HepG2 (cell line): ENCODE measurements at regions not wholly inside any gene's neighbourhood (a gene's known extent, or its start where the extent isn't known, plus 50 kb on each side); places are given as distances from the start of the nearest gene placed in this dataset.
A peak's percentile ranks its signal among the peaks of the same experiment; 100 is the strongest.

Experiments used
- ATAC-seq: fragments of 200-7000 bp; cut with Tn5 transposase; 3 replicates; pipeline ENCODE4 v1.9.1; 2020; ENCODE audit warnings: mild to moderate bottlenecking, moderate library complexity
- BruUV-seq: library from RNA; stranded (reverse); fragments of 400-500 nt; replicated peaks from 2 replicates; lab custom pipeline; 2021; lab: Mats Ljungman, UMichigan
- CTCF ChIA-PET: fragments of 300-600 bp; formaldehyde crosslinking; extraction: SDS; loops from one replicate; lab custom pipeline; 2021; ENCODE audit warnings: low total read pairs, inconsistent platforms, low intra/inter-chr PET ratio; lab: Yijun Ruan, JAX
- POLR2A ChIA-PET: fragments of 350-600 bp; sonication (Branson Sonifier 250); formaldehyde crosslinking; loops from one replicate; lab custom pipeline; 2020; ENCODE audit warnings: antibody characterized with exemption, inconsistent platforms; lab: Yijun Ruan, JAX
- DNase-seq: peaks from one replicate; pipeline ENCODE4 v3.0.0-alpha.2; 2015; ENCODE audit warnings: low spot score
- FAIRE-seq: peaks from 3 replicates; lab custom pipeline; 2011; peaks lifted over from hg19 to GRCh38; lab: Jason Lieb, UNC
- H2AFZ ChIP-seq: one replicate; pipeline ENCODE4 v1.6.1; 2011; ENCODE audit warnings: low read length, inconsistent platforms
- H3K27ac ChIP-seq: fragments of 300-600 bp; 3 replicates; pipeline ENCODE4 v1.8.0; 2011; ENCODE audit warnings: mixed run types, mild to moderate bottlenecking, mixed read lengths, low read length, inconsistent platforms; ENCODE audit not compliant: insufficient read depth; ENCODE audit errors: extremely low read length
- H3K27me3 ChIP-seq, 2 experiments: fragments of 200-600 bp in 1 of 2; 2 replicates in 1 of 2; 3 replicates in 1 of 2; pipeline versions ENCODE4 v1.6.0 to v1.8.0; 2011; ENCODE audit warnings: low read length in 2 of 2, mild to moderate bottlenecking in 2 of 2, moderate library complexity in 2 of 2, inconsistent platforms in 1 of 2; ENCODE audit not compliant: insufficient read depth in 2 of 2, control insufficient read depth in 1 of 2
- H3K36me3 ChIP-seq, 2 experiments: fragments of 200-600 bp in 1 of 2; replicated peaks in 1 of 2; 2 replicates in 1 of 2; 3 replicates in 1 of 2; pipeline versions ENCODE4 v1.5.1 to v1.8.0; 2011; ENCODE audit warnings: low read length in 2 of 2, inconsistent platforms in 1 of 2; ENCODE audit not compliant: insufficient read depth in 2 of 2, control insufficient read depth in 1 of 2
- H3K4me1 ChIP-seq: 2 replicates; pipeline ENCODE4 v1.5.1; 2012; ENCODE audit warnings: low read length, inconsistent platforms; ENCODE audit not compliant: insufficient read depth
- H3K4me2 ChIP-seq: 2 replicates; pipeline ENCODE4 v1.6.0; 2011; ENCODE audit warnings: low read depth, low read length, inconsistent platforms
- H3K4me3 ChIP-seq, 3 experiments: fragments of 200-600 bp in 1 of 3; sonication (generic), shearing (Covaris generic) in 1 of 3; replicated peaks in 1 of 3; 2 replicates each; pipeline ENCODE4 v1.5.1; 2011 to 2016; ENCODE audit warnings: low read length in 3 of 3, inconsistent platforms in 2 of 3, low read depth in 2 of 3, mild to moderate bottlenecking in 2 of 3, control low read depth in 1 of 3, mixed read lengths in 1 of 3; ENCODE audit not compliant: insufficient read depth in 1 of 3
- H3K79me2 ChIP-seq: one replicate; pipeline ENCODE4 v1.6.1; 2011; ENCODE audit warnings: low read length, inconsistent platforms; ENCODE audit not compliant: insufficient read depth
- H3K9ac ChIP-seq: 2 replicates; pipeline ENCODE4 v1.6.0; 2011; ENCODE audit warnings: mild to moderate bottlenecking, low read depth, low read length, inconsistent platforms; ENCODE audit not compliant: insufficient read depth
- H3K9me3 ChIP-seq: 2 replicates; pipeline ENCODE4 v1.5.1; 2012; ENCODE audit warnings: mild to moderate bottlenecking, low read length
- H4K20me1 ChIP-seq: 2 replicates; pipeline ENCODE4 v1.6.0; 2011; ENCODE audit warnings: inconsistent platforms, mild to moderate bottlenecking, low read length, moderate library complexity; ENCODE audit not compliant: insufficient read depth
- ARHGAP35 ChIP-seq: sonication (generic); formaldehyde crosslinking; IDR thresholded peaks from 2 replicates; pipeline ENCODE4 v1.9.0; 2022; ENCODE audit warnings: mild to moderate bottlenecking, inconsistent platforms, moderate library complexity, missing genetic modification reagents, borderline replicate concordance
- ARNTL ChIP-seq: sonication (generic); formaldehyde crosslinking; IDR thresholded peaks from 2 replicates; pipeline ENCODE4 v1.4.0; 2020; ENCODE audit warnings: mild to moderate bottlenecking, missing genetic modification reagents
- DNMT1 ChIP-seq: sonication (generic); formaldehyde crosslinking; IDR thresholded peaks from 2 replicates; pipeline ENCODE4 v1.5.1; 2020; ENCODE audit warnings: mild to moderate bottlenecking, missing genetic modification reagents
- KDM6A ChIP-seq: IDR thresholded peaks from 2 replicates; pipeline ENCODE4 v1.6.1; 2016; ENCODE audit warnings: low read depth
- KMT2A ChIP-seq: sonication (generic); formaldehyde crosslinking; IDR thresholded peaks from 2 replicates; pipeline ENCODE4 v1.4.0; 2020; ENCODE audit warnings: missing genetic modification reagents
- NFE2L2 ChIP-seq: fragments of 150-350 bp; IDR thresholded peaks from 2 replicates; pipeline ENCODE4 v1.6.1; 2014; ENCODE audit warnings: low read length
- PHF8 ChIP-seq: sonication (generic); formaldehyde crosslinking; IDR thresholded peaks from 2 replicates; pipeline ENCODE4 v1.5.0; 2020; ENCODE audit warnings: missing genetic modification reagents
- SUZ12 ChIP-seq: fragments of 150-350 bp; IDR thresholded peaks from 2 replicates; pipeline ENCODE4 v1.6.1; 2014; ENCODE audit warnings: low read depth, low read length
- TBX2 ChIP-seq: sonication (generic); formaldehyde crosslinking; IDR thresholded peaks from 2 replicates; pipeline ENCODE4 v1.5.0; 2020; ENCODE audit warnings: missing genetic modification reagents, mild to moderate bottlenecking, borderline replicate concordance
- ZEB1 ChIP-seq: IDR thresholded peaks from 2 replicates; pipeline ENCODE4 v1.6.1; 2012; ENCODE audit warnings: mild to moderate bottlenecking, low read depth, inconsistent platforms; ENCODE audit not compliant: insufficient replicate concordance
- ZNF335 ChIP-seq: sonication (generic); formaldehyde crosslinking; IDR thresholded peaks from 2 replicates; pipeline ENCODE4 v1.4.0; 2020; ENCODE audit warnings: missing genetic modification reagents
- ZSCAN20 ChIP-seq: sonication (generic); formaldehyde crosslinking; IDR thresholded peaks from 2 replicates; pipeline ENCODE4 v1.4.0; 2020; ENCODE audit warnings: missing genetic modification reagents, mild to moderate bottlenecking, borderline replicate concordance
- WGBS: methylation state at CpG from one replicate; pipeline ENCODE4 v1.1.6; 2017; ENCODE audit warnings: low lambda C conversion rate; 5-methylcytosine and 5-hydroxymethylcytosine counted together
- in situ Hi-C: cut with HindIII; loops from 2 replicates; pipeline ENCODE4 v1.10.0; 2017; ENCODE audit warnings: low pct_unique_long_range_greater_than_20kb; ENCODE audit not compliant: extremely low pct_ligation_motif_present
- intact Hi-C: fragments of 100-400 bp; cut with micrococcal nuclease; formaldehyde crosslinking; loops from one replicate; pipeline ENCODE4 v1.10.0; 2022; ENCODE audit not compliant: unreplicated experiment
- TF ChIP-seq, protein P1 (sequence below): sonication (generic); formaldehyde crosslinking; IDR thresholded peaks from 2 replicates; pipeline ENCODE4 v1.4.0; 2020; ENCODE audit warnings: missing genetic modification reagents, mild to moderate bottlenecking, borderline replicate concordance
- TF ChIP-seq, protein P2 (sequence below): sonication (generic); formaldehyde crosslinking; IDR thresholded peaks from 2 replicates; pipeline ENCODE4 v1.8.0; 2022; ENCODE audit warnings: mild to moderate bottlenecking, missing genetic modification reagents, moderate library complexity

- TF ChIP-seq, protein P1, sequence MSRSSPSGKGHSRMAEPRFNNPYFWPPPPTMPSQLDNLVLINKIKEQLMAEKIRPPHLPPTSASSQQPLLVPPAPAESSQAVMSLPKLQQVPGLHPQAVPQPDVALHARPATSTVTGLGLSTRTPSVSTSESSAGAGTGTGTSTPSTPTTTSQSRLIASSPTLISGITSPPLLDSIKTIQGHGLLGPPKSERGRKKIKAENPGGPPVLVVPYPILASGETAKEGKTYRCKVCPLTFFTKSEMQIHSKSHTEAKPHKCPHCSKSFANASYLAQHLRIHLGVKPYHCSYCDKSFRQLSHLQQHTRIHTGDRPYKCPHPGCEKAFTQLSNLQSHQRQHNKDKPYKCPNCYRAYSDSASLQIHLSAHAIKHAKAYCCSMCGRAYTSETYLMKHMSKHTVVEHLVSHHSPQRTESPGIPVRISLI: no peak
- TF ChIP-seq ZSCAN20 (CRISPR knock-in tag) (no peak), ARHGAP35 (CRISPR knock-in tag) (no peak), KDM6A (no peak), ARNTL (CRISPR knock-in tag) (no peak), PHF8 (CRISPR knock-in tag) (no peak), DNMT1 (no peak), ZNF335 (CRISPR knock-in tag) (no peak), TBX2 (no peak), SUZ12 (no peak), KMT2A (no peak)
- TF ChIP-seq, protein P2, sequence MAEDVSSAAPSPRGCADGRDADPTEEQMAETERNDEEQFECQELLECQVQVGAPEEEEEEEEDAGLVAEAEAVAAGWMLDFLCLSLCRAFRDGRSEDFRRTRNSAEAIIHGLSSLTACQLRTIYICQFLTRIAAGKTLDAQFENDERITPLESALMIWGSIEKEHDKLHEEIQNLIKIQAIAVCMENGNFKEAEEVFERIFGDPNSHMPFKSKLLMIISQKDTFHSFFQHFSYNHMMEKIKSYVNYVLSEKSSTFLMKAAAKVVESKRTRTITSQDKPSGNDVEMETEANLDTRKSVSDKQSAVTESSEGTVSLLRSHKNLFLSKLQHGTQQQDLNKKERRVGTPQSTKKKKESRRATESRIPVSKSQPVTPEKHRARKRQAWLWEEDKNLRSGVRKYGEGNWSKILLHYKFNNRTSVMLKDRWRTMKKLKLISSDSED (CRISPR knock-in tag): no peak
Measured at GRCh38 chr13:50610238-50610637, 233.3 kb downstream of the DLEU7 start (continued).

DNA sequence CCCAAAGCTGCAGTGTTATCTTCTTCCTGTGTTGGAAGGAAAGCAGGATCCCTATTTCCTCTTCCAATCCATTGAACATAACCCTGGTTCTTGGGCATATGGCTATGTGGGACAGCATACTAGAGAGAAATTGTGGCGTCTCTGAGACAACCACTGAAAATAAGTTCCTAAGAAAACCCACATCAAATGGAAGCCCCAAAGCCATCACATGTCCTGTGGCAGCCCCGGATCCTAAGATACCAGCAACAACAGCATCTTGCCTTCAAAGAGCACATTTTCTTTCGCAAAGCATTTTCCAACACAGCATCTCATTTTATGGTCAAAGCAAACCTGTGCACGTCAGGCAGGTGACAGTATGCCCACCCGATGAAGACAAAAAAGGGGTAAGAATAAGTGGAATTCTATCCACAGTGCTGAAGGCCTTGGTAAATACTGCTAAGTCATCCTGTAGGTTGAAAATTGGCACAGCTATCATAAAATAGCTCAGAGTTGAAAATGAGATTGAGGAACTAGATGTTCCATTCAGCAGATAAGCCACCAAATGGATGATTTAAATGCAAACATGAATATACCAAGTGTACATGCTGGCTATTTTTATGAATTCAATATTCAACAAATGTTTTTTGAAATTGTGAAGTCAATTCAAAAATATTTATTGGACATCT, 232.2 kb downstream of the DLEU7 start:
- WGBS: 94% methylated on average over 5 of the region's 5 CpGs
- CTCF ChIA-PET: no interaction called here
- Histone ChIP-seq H3K79me2 (no peaks in the 10 kb centered on the region), H3K4me1 (no peaks in the 10 kb centered on the region), H4K20me1 (no peaks in the 10 kb centered on the region), H2AFZ (no peak overlapping the region), H3K27ac (no peak overlapping the region), H3K9me3 (no peaks in the 10 kb centered on the region), H3K36me3 (no peaks in the 10 kb centered on the region; a peak in 1 of 5 replicates), H3K9ac (no peak overlapping the region), H3K27me3 (no peaks in the 10 kb centered on the region), H3K4me3 (no peak overlapping the region), H3K4me2 (no peak overlapping the region)
- POLR2A ChIA-PET: no interaction called here
- BruUV-seq: no TSS peak
- no peak for FAIRE-seq
- intact Hi-C loops (no loop called here), in situ Hi-C loops (no loop called here)
- no peak for DNase-seq
- TF ChIP-seq NFE2L2 (peak; percentile 41; the same call in 1 of the 2 replicates), ZEB1 (no peak)
- no peak for ATAC-seq
